ENCODE measurements at regions not wholly inside any gene's neighbourhood (a gene's known extent, or its start where the extent isn't known, plus 50 kb on each side); places are given as distances from the start of the nearest gene placed in this dataset.

DNA sequence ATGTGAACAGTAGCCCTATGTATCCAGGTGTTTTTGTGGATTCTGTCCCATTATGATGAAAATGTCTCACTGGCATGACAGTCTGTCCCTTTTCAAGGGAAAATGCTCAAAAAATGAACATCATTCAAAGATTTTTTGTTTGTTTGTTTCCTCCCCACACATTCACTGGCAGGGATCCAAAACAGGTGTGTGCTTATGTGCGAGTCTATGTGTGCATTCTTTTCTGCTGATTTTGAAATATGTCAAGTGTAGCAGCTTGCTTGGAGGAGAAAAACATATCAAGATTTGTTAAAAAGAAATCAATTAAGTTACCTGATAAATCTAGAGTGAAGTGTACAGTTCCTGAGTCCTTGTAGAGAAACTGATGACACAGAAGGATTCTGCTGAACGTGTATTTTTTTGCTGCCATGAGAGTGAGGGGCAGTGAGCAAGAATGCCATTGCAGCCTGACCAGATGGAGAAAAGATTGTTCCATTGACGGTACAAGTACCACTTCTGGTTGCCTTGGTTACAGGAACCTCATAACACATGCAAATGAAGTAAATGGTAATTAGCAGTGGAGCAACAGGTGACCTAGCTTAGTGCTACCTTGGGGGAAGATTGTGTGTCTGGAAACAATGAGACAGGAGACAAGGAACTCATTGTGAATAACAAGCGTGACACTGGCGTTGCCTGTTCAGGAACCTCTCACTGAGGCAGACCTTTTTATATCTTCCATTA lies 277.4 kb upstream of the PHYHIPL start:
- Mint-ChIP-seq H3K27ac (peak overlapping the region; percentile 69), H3K4me3 (peak overlapping the region; percentile 8), H3K4me1 (ENCODE audit: unreplicated experiment) (peaks cover 16% of the 10 kb centered on the region), H3K9me3 (peaks cover 17% of the 10 kb centered on the region), H3K36me3 (no peaks in the 10 kb centered on the region), H3K27me3 (no peaks in the 10 kb centered on the region)
- DNase-seq (ENCODE audit: extremely low spot score, unreplicated experiment) = no peak
- TF ChIP-seq, protein P1, sequence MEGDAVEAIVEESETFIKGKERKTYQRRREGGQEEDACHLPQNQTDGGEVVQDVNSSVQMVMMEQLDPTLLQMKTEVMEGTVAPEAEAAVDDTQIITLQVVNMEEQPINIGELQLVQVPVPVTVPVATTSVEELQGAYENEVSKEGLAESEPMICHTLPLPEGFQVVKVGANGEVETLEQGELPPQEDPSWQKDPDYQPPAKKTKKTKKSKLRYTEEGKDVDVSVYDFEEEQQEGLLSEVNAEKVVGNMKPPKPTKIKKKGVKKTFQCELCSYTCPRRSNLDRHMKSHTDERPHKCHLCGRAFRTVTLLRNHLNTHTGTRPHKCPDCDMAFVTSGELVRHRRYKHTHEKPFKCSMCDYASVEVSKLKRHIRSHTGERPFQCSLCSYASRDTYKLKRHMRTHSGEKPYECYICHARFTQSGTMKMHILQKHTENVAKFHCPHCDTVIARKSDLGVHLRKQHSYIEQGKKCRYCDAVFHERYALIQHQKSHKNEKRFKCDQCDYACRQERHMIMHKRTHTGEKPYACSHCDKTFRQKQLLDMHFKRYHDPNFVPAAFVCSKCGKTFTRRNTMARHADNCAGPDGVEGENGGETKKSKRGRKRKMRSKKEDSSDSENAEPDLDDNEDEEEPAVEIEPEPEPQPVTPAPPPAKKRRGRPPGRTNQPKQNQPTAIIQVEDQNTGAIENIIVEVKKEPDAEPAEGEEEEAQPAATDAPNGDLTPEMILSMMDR (conservative IDR thresholded peaks at IDR 0.05) = no peak

DNA sequence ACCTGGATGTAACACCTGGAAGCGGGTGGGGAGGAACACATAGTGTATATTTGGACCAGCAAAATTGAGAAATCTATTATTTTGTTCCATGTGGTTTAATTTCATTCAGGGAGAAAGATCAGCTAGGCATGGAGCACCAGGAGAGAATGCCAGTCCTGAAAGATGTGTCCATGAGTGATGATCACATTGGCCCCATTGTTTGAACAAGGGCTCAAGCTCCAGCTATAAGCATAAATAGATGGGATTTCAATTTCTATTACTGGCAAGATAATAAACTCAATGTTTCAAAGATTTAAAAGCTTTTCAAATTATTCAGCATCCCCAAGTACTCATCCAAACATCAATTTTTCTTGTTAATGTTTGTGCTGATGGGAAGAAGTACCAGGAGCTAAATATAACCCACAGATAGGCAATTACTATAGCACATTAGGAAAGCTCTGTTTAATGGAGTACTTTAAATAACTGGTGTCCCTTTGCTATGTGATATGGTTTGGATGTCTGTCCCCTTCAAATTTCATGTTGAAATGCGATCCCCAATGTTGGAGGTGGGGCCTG lies 275.3 kb upstream of the PHYHIPL start:
- no peaks in the 10 kb centered on the region for H3K27me3 Mint-ChIP-seq
- no peak overlapping the region for H3K4me3 Mint-ChIP-seq
- H3K4me1 Mint-ChIP-seq (ENCODE audit: unreplicated experiment) = peaks cover 10% of the 10 kb centered on the region
- TF ChIP-seq, protein P1 (conservative IDR thresholded peaks at IDR 0.05) = no peak
- no peak for DNase-seq (ENCODE audit: extremely low spot score, unreplicated experiment)
- no peak overlapping the region for H3K27ac Mint-ChIP-seq
- no peaks in the 10 kb centered on the region for H3K36me3 Mint-ChIP-seq
- H3K9me3 Mint-ChIP-seq = peaks cover 17% of the 10 kb centered on the region

DNA sequence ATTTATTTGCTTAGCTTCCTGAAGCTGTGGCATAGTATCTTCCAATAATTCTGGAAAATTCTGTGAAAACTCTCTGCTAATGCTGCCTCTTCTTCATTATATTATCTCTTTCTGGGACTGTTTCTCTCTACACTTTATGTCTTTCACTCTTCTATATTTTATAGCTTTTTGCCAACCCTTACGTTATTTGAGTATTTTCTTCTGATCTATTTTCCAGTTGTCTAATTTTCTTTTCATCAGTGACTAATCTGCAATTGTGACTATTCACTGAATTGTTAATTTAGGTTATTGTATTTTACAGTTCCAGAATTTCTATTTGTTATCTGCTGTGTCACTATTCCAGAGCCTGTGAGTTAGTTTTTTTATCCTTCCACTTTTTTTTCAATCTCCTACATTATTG lies 273.4 kb upstream of the PHYHIPL start:
- Mint-ChIP-seq H3K4me3 (no peak overlapping the region), H3K27me3 (no peaks in the 10 kb centered on the region), H3K9me3 (peaks cover 17% of the 10 kb centered on the region), H3K4me1 (ENCODE audit: unreplicated experiment) (peaks cover 5% of the 10 kb centered on the region), H3K27ac (no peak overlapping the region), H3K36me3 (no peaks in the 10 kb centered on the region)
- DNase-seq (ENCODE audit: extremely low spot score, unreplicated experiment) = no peak
- TF ChIP-seq, protein P1 (conservative IDR thresholded peaks at IDR 0.05) = no peak

DNA sequence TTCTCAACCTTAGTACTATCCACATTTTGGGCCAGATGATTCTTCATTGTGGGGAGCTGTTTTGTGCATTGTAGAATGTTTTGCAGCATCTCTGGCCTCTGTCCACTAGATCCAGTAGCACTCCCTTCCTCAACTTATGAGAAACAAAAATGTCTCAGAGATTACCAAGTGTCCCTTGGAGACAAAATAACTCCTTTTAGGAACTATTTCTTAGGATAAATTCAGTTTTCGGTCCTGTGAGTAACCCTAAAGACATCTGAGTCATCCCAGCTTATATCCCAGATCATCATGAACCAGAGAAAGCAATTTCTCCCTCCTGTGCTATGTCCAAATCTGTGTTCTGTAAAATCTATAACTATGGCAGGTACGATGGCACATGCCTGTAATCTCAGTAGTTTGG lies 266.6 kb upstream of the PHYHIPL start:
- no peak overlapping the region for H3K27ac Mint-ChIP-seq
- H3K27me3 Mint-ChIP-seq = no peaks in the 10 kb centered on the region
- H3K9me3 Mint-ChIP-seq = no peaks in the 10 kb centered on the region
- DNase-seq (ENCODE audit: extremely low spot score, unreplicated experiment) = no peak
- TF ChIP-seq, protein P1 (conservative IDR thresholded peaks at IDR 0.05) = no peak
- H3K4me1 Mint-ChIP-seq (ENCODE audit: unreplicated experiment) = peaks cover 4% of the 10 kb centered on the region
- H3K36me3 Mint-ChIP-seq = no peaks in the 10 kb centered on the region
- H3K4me3 Mint-ChIP-seq = no peak overlapping the region

DNA sequence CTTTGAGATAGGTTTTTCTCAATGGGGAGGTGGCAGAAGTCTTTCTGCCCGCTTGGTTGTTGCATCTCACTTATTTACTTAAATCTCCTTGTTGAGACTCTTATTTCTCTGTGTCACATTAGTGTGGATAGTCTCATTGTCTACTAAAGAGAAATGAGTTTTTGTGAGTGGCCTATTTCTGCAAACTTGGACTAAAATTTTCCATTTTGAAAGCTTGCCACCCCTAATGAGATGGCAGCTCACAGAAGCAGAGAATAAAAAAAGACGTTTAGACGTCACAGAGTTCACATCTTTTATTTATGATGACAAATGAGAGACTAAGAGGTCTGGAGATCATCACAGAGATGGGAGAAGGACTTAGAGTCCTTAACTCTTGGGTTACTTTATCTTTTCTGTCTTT lies 262.7 kb upstream of the PHYHIPL start:
- no peak for DNase-seq (ENCODE audit: extremely low spot score, unreplicated experiment)
- Mint-ChIP-seq H3K9me3 (no peaks in the 10 kb centered on the region), H3K27ac (peak overlapping the region; percentile 7), H3K27me3 (no peaks in the 10 kb centered on the region), H3K36me3 (no peaks in the 10 kb centered on the region), H3K4me3 (no peak overlapping the region), H3K4me1 (ENCODE audit: unreplicated experiment) (peaks cover 4% of the 10 kb centered on the region)
- TF ChIP-seq, protein P1 (conservative IDR thresholded peaks at IDR 0.05) = no peak
